ENCODE measurements at regions not wholly inside any gene's neighbourhood (a gene's known extent, or its start where the extent isn't known, plus 50 kb on each side); places are given as distances from the start of the nearest gene placed in this dataset.

- no peaks in the 10 kb centered on the region for H3K4me1 Mint-ChIP-seq (ENCODE audit: low read depth, unreplicated experiment)
- H3K9me3 Mint-ChIP-seq (ENCODE audit: unreplicated experiment): no peaks in the 10 kb centered on the region
- no peak overlapping the region for H3K27ac Mint-ChIP-seq (ENCODE audit: unreplicated experiment)
- no peaks in the 10 kb centered on the region for H3K27me3 Mint-ChIP-seq (ENCODE audit: unreplicated experiment)
- no peak for DNase-seq
- TF ChIP-seq CTCF (IDR thresholded peaks at IDR 0.05; ENCODE audit: partially characterized antibody, unreplicated experiment): no peak
- H3K36me3 Mint-ChIP-seq (ENCODE audit: unreplicated experiment): no peaks in the 10 kb centered on the region
- H3K4me3 Mint-ChIP-seq (ENCODE audit: unreplicated experiment): no peak overlapping the region
Measured at GRCh38 chr4:138414202-138414601, 172.1 kb upstream of the SLC7A11 start.

GRCh38 chr4:138413273-138413672 is 171.1 kb upstream of the SLC7A11 start:
- TF ChIP-seq CTCF (IDR thresholded peaks at IDR 0.05; ENCODE audit: partially characterized antibody, unreplicated experiment): no peak
- DNase-seq: no peak
- Mint-ChIP-seq H3K9me3 (ENCODE audit: unreplicated experiment) (no peaks in the 10 kb centered on the region), H3K27ac (ENCODE audit: unreplicated experiment) (no peak overlapping the region), H3K4me1 (ENCODE audit: low read depth, unreplicated experiment) (no peaks in the 10 kb centered on the region), H3K36me3 (ENCODE audit: unreplicated experiment) (no peaks in the 10 kb centered on the region), H3K27me3 (ENCODE audit: unreplicated experiment) (no peaks in the 10 kb centered on the region), H3K4me3 (ENCODE audit: unreplicated experiment) (no peak overlapping the region)

GRCh38 chr4:138412847-138413246 is 170.7 kb upstream of the SLC7A11 start:
- no peak for TF ChIP-seq CTCF (IDR thresholded peaks at IDR 0.05; ENCODE audit: partially characterized antibody, unreplicated experiment)
- no peak for DNase-seq
- Mint-ChIP-seq H3K27me3 (ENCODE audit: unreplicated experiment) (no peaks in the 10 kb centered on the region), H3K4me3 (ENCODE audit: unreplicated experiment) (no peak overlapping the region), H3K27ac (ENCODE audit: unreplicated experiment) (no peak overlapping the region), H3K4me1 (ENCODE audit: low read depth, unreplicated experiment) (no peaks in the 10 kb centered on the region), H3K9me3 (ENCODE audit: unreplicated experiment) (no peaks in the 10 kb centered on the region), H3K36me3 (ENCODE audit: unreplicated experiment) (no peaks in the 10 kb centered on the region)

- DNase-seq: no peak
- no peaks in the 10 kb centered on the region for H3K36me3 Mint-ChIP-seq (ENCODE audit: unreplicated experiment)
- H3K4me3 Mint-ChIP-seq (ENCODE audit: unreplicated experiment): no peak overlapping the region
- no peak overlapping the region for H3K27ac Mint-ChIP-seq (ENCODE audit: unreplicated experiment)
- H3K4me1 Mint-ChIP-seq (ENCODE audit: low read depth, unreplicated experiment): peaks cover 13% of the 10 kb centered on the region
- H3K9me3 Mint-ChIP-seq (ENCODE audit: unreplicated experiment): peaks cover 4% of the 10 kb centered on the region
- TF ChIP-seq CTCF (IDR thresholded peaks at IDR 0.05; ENCODE audit: partially characterized antibody, unreplicated experiment): no peak
- H3K27me3 Mint-ChIP-seq (ENCODE audit: unreplicated experiment): no peaks in the 10 kb centered on the region
Measured at GRCh38 chr4:138410266-138410665, 168.1 kb upstream of the SLC7A11 start.

- Mint-ChIP-seq H3K36me3 (ENCODE audit: unreplicated experiment) (no peaks in the 10 kb centered on the region), H3K27me3 (ENCODE audit: unreplicated experiment) (no peaks in the 10 kb centered on the region), H3K4me3 (ENCODE audit: unreplicated experiment) (no peak overlapping the region), H3K27ac (ENCODE audit: unreplicated experiment) (no peak overlapping the region), H3K9me3 (ENCODE audit: unreplicated experiment) (peaks cover 4% of the 10 kb centered on the region), H3K4me1 (ENCODE audit: low read depth, unreplicated experiment) (peaks cover 13% of the 10 kb centered on the region)
- TF ChIP-seq CTCF (IDR thresholded peaks at IDR 0.05; ENCODE audit: partially characterized antibody, unreplicated experiment): no peak
- DNase-seq: no peak
Measured at GRCh38 chr4:138409670-138410069, 167.5 kb upstream of the SLC7A11 start.
